ENCODE measurements at regions not wholly inside any gene's neighbourhood (a gene's known extent, or its start where the extent isn't known, plus 50 kb on each side); places are given as distances from the start of the nearest gene placed in this dataset.

DNA sequence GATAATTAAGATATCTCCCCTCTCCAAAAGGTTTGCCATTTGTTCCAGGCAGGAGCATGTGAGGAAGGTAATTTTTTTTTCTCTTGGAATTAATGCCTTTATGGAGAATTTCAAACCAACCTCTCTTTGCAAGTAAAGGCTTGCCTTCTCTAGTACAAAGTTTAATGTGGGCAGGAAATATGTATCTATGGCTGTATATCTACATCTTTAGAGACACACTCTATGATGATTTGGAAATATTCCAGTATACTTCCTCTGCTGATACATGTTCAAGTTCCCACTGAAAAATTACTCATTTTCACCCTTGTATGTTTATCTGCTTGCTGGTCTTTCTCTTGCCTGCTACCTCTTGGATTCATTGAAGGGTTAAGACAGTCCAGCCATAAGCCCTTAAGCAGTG is 83.5 kb upstream of the SEMA6A start:
- no peak overlapping the region for H3K4me3 Mint-ChIP-seq
- ATAC-seq (replicated peaks in 1 of 2), result no peak
- H3K27me3 Mint-ChIP-seq (ENCODE audit: low read depth), result peaks cover 1% of the 10 kb centered on the region
- DNase-seq, result no peak
- no peak overlapping the region for H3K27ac Mint-ChIP-seq
- no peaks in the 10 kb centered on the region for H3K4me1 Mint-ChIP-seq (ENCODE audit: low read depth)
- H3K9me3 Mint-ChIP-seq, result peaks cover 0 to 3% of the 10 kb centered on the region in 2 donors
- no peaks in the 10 kb centered on the region for H3K36me3 Mint-ChIP-seq (ENCODE audit: insufficient read depth in 2 of 2)

DNA sequence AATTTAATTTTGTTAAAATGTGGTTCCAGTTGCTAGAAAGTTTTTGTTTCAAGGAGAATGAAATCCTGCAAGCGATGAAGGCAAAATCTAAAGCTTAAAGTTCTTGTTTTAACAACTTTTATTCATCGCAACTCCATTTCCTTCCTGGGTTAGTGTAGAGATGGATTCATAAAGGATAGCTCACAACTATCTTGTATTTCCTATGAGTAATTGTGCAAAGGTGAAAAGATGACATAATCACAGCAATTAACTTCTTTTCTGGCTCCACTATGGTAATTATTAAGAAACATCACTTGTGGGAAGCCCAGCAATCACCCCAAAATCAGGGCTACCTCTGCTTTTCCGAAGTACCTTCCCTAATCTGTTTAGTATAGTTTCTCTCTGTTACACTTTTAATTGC is 80.8 kb upstream of the SEMA6A start:
- Mint-ChIP-seq H3K27ac (no peak overlapping the region), H3K9me3 (no peaks in the 10 kb centered on the region), H3K27me3 (ENCODE audit: low read depth) (peaks cover 17% of the 10 kb centered on the region), H3K36me3 (ENCODE audit: insufficient read depth in 2 of 2) (no peaks in the 10 kb centered on the region), H3K4me3 (no peak overlapping the region), H3K4me1 (ENCODE audit: low read depth) (no peaks in the 10 kb centered on the region)
- DNase-seq, result no peak
- ATAC-seq (replicated peaks in 1 of 2), result no peak

DNA sequence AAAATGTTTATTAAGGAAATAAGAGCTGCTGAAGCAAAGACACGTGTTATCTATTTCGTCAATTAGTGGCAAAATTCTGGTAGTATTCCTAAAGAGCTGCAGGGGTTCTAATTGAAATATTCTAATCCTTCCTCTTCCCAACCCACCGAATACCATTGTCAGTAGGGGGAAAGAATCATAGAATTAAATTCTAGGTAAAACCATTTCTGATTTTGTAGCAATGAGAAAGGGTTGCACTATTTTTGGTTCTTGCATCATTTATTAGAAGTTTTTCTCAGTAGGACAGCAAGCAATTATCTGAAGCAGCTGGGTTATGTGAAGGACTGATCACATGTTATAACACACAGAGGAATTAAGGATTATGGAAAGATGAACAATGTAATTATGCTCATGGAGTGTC is 80.3 kb upstream of the SEMA6A start:
- ATAC-seq (replicated peaks in 1 of 2) (no peak), DNase-seq (no peak)
- Mint-ChIP-seq H3K4me3 (no peak overlapping the region), H3K9me3 (no peaks in the 10 kb centered on the region), H3K4me1 (ENCODE audit: low read depth) (no peaks in the 10 kb centered on the region), H3K27me3 (ENCODE audit: low read depth) (peaks cover 17% of the 10 kb centered on the region), H3K36me3 (ENCODE audit: insufficient read depth in 2 of 2) (no peaks in the 10 kb centered on the region), H3K27ac (no peak overlapping the region)

DNA sequence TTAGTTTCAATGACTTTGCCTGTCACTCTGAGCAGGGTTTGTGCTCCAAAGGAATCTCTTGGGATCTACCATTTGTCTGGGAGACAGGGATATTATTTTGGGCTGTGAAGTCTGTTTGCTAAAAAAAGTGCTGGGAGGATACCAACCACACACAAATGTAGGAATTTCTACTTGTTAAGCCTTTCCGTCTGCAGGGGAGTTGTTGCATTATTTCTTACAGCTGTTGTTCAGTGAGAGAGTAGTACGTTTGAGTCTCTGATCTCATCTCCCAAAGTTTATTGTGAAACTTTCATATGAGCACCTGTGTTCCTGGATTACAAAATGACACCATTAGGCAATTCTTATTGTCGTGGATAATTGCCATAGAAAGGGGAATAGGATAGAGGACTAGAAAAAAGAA is 78.3 kb upstream of the SEMA6A start:
- H3K4me1 Mint-ChIP-seq (ENCODE audit: low read depth), result no peaks in the 10 kb centered on the region
- ATAC-seq (replicated peaks in 1 of 2), result no peak
- no peak overlapping the region for H3K27ac Mint-ChIP-seq

DNA sequence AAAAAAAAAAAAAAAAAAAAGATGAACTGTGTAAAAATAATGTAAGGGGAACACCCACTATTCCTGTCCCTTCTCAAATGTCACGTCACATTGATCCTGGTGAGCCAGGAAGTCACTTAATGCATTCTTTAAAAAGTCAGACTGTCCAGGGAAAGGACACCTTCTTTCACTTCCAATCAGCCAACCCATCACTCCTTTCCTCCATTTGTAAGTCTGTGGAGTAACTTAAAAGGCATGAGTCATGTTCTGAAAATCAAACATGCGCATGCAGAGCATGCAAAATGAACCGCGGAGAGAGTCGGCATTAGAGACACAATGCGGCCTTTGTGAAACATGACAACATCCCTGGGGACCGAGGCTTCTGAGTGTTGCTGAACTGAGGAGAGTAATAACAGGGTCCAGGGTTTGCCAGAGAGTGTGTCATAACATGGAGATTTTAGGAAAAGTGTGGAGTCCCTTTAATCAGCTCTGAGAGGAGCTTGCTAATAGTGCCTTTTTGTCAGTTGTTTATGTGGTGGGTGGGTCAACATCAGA is 77.6 kb upstream of the SEMA6A start:
- Mint-ChIP-seq H3K36me3 (ENCODE audit: insufficient read depth in 2 of 2) (no peaks in the 10 kb centered on the region), H3K4me3 (no peak overlapping the region), H3K27ac (no peak overlapping the region), H3K27me3 (ENCODE audit: low read depth) (peaks cover 17% of the 10 kb centered on the region), H3K9me3 (no peaks in the 10 kb centered on the region), H3K4me1 (ENCODE audit: low read depth) (no peaks in the 10 kb centered on the region)
- ATAC-seq (replicated peaks in 1 of 2) (no peak), DNase-seq (no peak)

More for the DNA sequence above, 78.3 kb upstream of the SEMA6A start:
- Mint-ChIP-seq H3K4me3 (no peak overlapping the region), H3K36me3 (ENCODE audit: insufficient read depth in 2 of 2) (no peaks in the 10 kb centered on the region), H3K27me3 (ENCODE audit: low read depth) (peaks cover 17% of the 10 kb centered on the region), H3K9me3 (no peaks in the 10 kb centered on the region)
- DNase-seq, result no peak

DNA sequence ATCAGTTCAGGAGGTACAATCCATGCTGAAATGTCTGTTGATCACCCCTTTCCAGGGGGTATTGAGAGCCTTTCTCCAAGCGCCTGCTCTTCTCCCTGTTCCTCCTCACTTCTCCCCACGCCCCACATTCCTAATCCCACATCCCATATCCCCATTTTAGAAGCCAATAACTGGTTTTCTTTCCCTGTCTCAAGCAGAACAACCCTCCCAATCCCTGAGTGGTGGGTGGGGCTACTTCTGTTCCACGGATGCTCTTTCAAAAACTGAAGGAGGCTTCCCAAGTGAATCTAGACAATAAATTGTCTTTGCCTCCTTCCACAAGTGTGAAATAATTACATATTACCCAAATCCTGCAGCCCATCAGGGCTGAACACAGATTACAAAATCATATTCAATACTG is 77.0 kb upstream of the SEMA6A start:
- H3K36me3 Mint-ChIP-seq (ENCODE audit: insufficient read depth in 2 of 2), result no peaks in the 10 kb centered on the region
- DNase-seq (no peak), ATAC-seq (replicated peaks in 1 of 2) (no peak)
- H3K27me3 Mint-ChIP-seq (ENCODE audit: low read depth), result peaks cover 17% of the 10 kb centered on the region
- no peak overlapping the region for H3K27ac Mint-ChIP-seq
- H3K4me3 Mint-ChIP-seq, result no peak overlapping the region
- H3K9me3 Mint-ChIP-seq, result no peaks in the 10 kb centered on the region
- no peaks in the 10 kb centered on the region for H3K4me1 Mint-ChIP-seq (ENCODE audit: low read depth)

DNA sequence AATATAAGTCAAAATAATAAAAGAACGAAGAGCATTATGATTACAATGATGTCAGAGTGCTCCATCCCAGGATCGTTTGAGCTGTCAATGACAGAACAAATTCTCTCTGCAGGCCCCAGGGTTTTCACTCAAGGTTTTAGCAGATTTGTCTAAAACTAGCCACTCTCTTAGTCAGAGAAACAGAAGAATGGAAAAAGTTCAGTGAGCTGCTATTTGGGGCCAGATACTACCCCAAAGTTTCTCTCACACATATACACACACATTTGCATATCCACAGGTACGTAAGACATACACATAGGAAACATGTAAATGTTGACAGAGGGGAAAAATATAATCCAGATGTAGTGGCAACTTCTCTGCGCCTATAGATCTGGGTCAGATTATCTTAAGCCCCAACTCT is 76.3 kb upstream of the SEMA6A start:
- H3K4me3 Mint-ChIP-seq, result no peak overlapping the region
- no peaks in the 10 kb centered on the region for H3K4me1 Mint-ChIP-seq (ENCODE audit: low read depth)
- H3K27me3 Mint-ChIP-seq (ENCODE audit: low read depth), result peaks cover 17% of the 10 kb centered on the region
- H3K27ac Mint-ChIP-seq, result no peak overlapping the region
- no peaks in the 10 kb centered on the region for H3K9me3 Mint-ChIP-seq
- no peak for DNase-seq
- no peak for ATAC-seq (replicated peaks in 1 of 2)
- no peaks in the 10 kb centered on the region for H3K36me3 Mint-ChIP-seq (ENCODE audit: insufficient read depth in 2 of 2)

DNA sequence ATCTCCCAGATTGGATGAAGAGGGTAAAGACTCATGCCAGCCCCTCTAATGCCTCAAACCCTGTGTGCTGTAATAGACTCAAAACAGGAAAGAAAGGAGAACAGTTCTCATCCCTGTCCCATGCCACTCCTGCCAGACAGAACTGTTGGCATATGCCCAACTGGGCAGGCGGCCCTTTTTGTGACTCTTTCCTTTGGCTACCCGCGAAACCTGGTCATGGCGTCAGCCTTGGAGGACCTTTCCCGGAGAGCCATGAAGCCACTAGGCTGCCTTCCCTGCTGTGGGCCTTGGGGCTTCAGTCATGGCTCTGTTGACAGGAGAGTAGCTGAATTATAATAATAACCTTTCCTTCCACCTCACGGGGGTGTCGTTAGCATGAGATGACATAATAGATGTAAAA is 75.9 kb upstream of the SEMA6A start:
- Mint-ChIP-seq H3K27me3 (ENCODE audit: low read depth) (peaks cover 17% of the 10 kb centered on the region), H3K4me3 (no peak overlapping the region), H3K27ac (no peak overlapping the region), H3K36me3 (ENCODE audit: insufficient read depth in 2 of 2) (no peaks in the 10 kb centered on the region), H3K4me1 (ENCODE audit: low read depth) (no peaks in the 10 kb centered on the region), H3K9me3 (no peaks in the 10 kb centered on the region)
- DNase-seq, result no peak
- ATAC-seq (replicated peaks in 1 of 2), result no peak

DNA sequence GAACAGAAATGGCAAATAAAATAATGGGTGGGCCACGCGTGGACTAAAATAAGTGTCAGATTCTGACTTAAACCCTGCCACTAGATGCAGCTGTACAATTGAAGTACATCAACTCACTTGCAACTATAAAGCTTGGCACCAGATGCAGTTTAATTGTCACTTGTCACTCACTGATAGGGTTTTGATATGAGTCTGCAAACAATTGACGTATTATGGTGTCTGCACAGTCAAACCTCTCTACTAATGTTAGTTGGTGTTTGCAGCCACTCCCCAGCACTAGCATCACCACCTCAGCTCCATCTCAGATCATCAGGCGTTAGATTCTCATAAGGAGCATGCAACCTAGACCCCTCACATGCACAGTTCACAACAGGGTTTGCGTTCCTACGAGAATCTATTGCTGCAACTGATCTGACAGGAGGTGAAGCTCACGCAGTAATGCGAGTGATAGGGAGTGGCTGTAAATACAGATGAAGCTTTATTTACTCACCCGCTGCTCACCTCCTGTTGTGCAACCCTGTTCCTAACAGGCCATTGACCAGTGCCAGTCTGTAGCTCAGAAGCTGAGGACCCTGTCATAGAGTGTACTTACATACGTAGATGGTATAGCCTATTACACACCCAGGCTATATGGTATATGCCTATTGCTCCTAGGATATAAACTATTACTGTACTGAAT is 72.1 kb upstream of the SEMA6A start:
- DNase-seq (no peak), ATAC-seq (replicated peaks in 1 of 2) (peak in 1 of 2 donors; percentile 38)
- Mint-ChIP-seq H3K27me3 (ENCODE audit: low read depth) (peaks cover 3% of the 10 kb centered on the region), H3K9me3 (no peaks in the 10 kb centered on the region), H3K4me1 (ENCODE audit: low read depth) (no peaks in the 10 kb centered on the region), H3K4me3 (no peak overlapping the region), H3K27ac (no peak overlapping the region), H3K36me3 (ENCODE audit: insufficient read depth in 2 of 2) (no peaks in the 10 kb centered on the region)

DNA sequence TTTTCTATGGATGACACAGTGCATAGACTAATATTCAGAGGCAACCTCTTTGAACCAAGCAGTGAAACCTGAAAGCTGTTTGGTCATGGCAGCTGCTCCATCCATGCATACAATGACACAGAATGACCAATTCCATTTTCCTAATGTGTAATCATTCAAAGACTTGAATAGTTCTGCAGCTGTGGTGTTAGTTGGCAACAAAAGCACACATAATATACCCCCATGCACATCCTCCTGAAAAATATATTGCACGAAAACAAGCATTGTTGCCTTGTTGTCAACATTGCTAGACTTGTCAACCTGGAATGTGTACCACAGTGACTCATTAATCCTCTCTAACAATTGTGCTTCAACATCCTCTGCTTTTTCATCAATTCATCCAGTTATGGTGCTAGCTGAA is 71.0 kb upstream of the SEMA6A start:
- no peaks in the 10 kb centered on the region for H3K27me3 Mint-ChIP-seq (ENCODE audit: low read depth)
- no peak overlapping the region for H3K27ac Mint-ChIP-seq
- H3K36me3 Mint-ChIP-seq (ENCODE audit: insufficient read depth in 2 of 2), result no peaks in the 10 kb centered on the region
- no peaks in the 10 kb centered on the region for H3K9me3 Mint-ChIP-seq
- no peaks in the 10 kb centered on the region for H3K4me1 Mint-ChIP-seq (ENCODE audit: low read depth)
- no peak overlapping the region for H3K4me3 Mint-ChIP-seq
- ATAC-seq (replicated peaks in 1 of 2), result no peak
- no peak for DNase-seq

DNA sequence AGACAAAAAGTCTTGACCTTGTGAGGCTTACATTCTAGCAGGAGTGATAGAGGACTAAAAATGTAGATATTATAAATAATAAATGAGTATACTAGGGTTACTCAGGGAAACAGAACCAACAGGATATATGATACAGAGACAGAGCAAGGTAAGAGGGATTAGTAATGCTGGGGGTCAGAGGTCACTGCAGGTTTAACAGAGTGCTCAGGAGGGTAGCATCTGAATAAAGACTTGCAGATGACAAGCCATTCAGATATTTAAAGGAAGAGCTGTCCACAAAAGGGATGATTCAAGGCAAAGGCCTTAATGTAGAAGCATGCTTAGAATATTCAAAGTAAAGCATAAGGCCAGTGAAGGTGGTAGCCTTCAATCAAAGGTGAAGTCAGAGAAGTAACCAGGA is 65.6 kb upstream of the SEMA6A start:
- ATAC-seq (replicated peaks in 1 of 2), result no peak
- Mint-ChIP-seq H3K9me3 (no peaks in the 10 kb centered on the region), H3K4me3 (no peak overlapping the region), H3K4me1 (ENCODE audit: low read depth) (no peaks in the 10 kb centered on the region), H3K27me3 (ENCODE audit: low read depth) (no peaks in the 10 kb centered on the region), H3K36me3 (ENCODE audit: insufficient read depth in 2 of 2) (no peaks in the 10 kb centered on the region), H3K27ac (no peak overlapping the region)
- no peak for DNase-seq

DNA sequence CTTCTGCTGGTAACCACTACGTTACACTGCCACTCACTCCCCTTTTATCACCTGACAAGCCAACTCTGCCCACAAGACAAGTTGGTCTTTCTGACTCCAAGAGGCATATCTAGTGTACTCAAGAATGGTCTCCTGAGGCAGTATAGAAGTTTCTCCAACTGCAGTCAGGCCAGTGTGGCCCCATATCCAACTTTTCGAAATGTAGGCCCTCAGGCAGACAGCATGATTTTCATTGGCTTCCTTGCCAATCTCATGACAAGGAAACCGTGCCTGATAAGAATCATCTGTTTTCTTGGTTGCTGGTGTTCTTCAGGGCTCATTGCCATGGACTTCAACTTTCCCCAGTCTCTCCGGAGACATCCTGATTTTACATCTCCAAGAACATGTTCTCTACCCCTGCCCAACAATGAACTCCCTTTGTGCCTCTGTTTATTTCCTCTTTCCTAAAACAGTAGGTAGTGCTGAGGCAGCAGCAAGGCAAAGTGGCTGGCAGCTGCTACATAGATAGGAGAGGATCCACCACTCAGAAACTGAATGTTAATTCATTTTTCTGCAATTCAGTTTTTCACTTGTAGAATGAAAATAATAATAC is 62.6 kb upstream of the SEMA6A start:
- Mint-ChIP-seq H3K4me1 (ENCODE audit: low read depth) (no peaks in the 10 kb centered on the region), H3K27ac (no peak overlapping the region), H3K9me3 (no peaks in the 10 kb centered on the region), H3K36me3 (ENCODE audit: insufficient read depth in 2 of 2) (no peaks in the 10 kb centered on the region), H3K27me3 (ENCODE audit: low read depth) (no peaks in the 10 kb centered on the region), H3K4me3 (no peak overlapping the region)
- DNase-seq (no peak), ATAC-seq (replicated peaks in 1 of 2) (no peak)

DNA sequence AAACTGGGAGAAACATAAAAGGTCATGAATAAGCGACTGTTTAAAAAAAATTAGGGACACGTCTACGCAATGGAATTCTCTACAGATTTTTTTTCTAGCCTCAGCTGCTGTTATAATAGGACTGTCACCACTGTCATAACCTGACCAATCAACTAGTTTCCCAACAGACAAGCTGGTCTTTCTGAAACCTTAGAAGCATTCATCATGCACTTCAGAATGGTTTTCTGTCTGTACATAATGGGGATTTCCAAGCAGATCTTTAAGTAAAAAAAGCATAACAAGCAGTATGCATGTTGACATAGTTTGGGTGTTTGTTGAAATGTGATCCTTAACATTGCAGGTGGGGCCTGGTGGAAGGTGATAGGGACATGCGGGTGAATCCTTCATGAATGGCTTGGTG is 58.3 kb upstream of the SEMA6A start:
- DNase-seq, result no peak
- H3K36me3 Mint-ChIP-seq (ENCODE audit: insufficient read depth in 2 of 2), result no peaks in the 10 kb centered on the region
- no peak for ATAC-seq (replicated peaks in 1 of 2)

DNA sequence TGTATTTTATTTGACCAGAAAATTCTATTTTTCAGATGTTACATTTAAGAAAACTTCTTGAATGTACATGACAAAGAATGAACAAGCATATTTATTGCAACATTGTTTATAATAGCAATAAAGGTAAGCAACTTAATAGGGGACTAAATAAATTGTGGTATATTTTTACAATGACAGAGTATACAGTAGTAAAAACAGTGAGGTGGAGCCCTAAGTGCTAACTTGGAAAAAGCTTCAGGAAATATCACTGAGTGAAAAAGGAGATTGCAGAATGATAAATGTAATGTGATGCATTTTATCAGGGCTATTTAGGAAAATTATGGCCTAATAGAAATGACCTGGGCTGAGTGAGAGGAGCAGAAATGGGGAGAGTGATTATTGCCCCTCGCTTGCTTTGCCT is 56.5 kb upstream of the SEMA6A start:
- Mint-ChIP-seq H3K4me3 (no peak overlapping the region), H3K27ac (no peak overlapping the region), H3K4me1 (ENCODE audit: low read depth) (no peaks in the 10 kb centered on the region), H3K36me3 (ENCODE audit: insufficient read depth in 2 of 2) (no peaks in the 10 kb centered on the region), H3K27me3 (ENCODE audit: low read depth) (peaks cover 6% of the 10 kb centered on the region), H3K9me3 (no peaks in the 10 kb centered on the region)
- no peak for ATAC-seq (replicated peaks in 1 of 2)
- DNase-seq, result no peak

More for the DNA sequence above, 58.3 kb upstream of the SEMA6A start:
- no peaks in the 10 kb centered on the region for H3K4me1 Mint-ChIP-seq (ENCODE audit: low read depth)
- H3K4me3 Mint-ChIP-seq, result no peak overlapping the region
- no peaks in the 10 kb centered on the region for H3K27me3 Mint-ChIP-seq (ENCODE audit: low read depth)
- no peaks in the 10 kb centered on the region for H3K9me3 Mint-ChIP-seq
- H3K27ac Mint-ChIP-seq, result no peak overlapping the region

All from activated T-cell treated with anti-CD3 and anti-CD28 coated beads, Interleukin-2, amount 50 U/mL, for 72 hours (primary cell).